ENCODE measurements at regions not wholly inside any gene's neighbourhood (a gene's known extent, or its start where the extent isn't known, plus 50 kb on each side); places are given as distances from the start of the nearest gene placed in this dataset.

DNA sequence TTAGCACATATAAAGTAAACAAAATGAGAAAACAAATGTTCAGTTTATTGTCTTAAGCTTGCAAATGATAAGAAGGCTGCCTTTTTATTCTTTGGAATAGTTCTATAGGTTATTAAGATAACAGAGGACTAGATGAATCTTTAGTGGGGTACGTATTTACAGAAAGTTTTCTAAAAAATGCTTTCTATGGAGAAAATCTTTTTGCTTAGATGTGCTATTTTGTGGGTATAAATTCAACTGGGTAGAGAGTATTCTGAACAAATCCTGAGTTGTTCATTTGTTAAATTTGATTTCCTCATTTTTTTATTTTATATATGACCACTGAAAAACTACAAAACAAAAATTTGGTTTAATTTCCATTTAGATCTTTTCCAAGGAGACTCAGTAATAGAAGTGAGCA, 566.9 kb downstream of the PLCL1 start:
- no peak for TF ChIP-seq POLR2A (IDR thresholded peaks at IDR 0.05)
- no peak for TF ChIP-seq CTCF (IDR thresholded peaks at IDR 0.05)
- H3K4me3 ChIP-seq, result no peak overlapping the region
- H3K4me1 ChIP-seq, result no peaks in the 10 kb centered on the region
- intact Hi-C loops (cut with DNase I), result no loop called here
- H3K27ac ChIP-seq, result no peak overlapping the region
- H3K9me3 ChIP-seq, result no peaks in the 10 kb centered on the region
- no peak for DNase-seq (ENCODE audit: extremely low spot score in 2 of 2)
- H3K27me3 ChIP-seq, result no peaks in the 10 kb centered on the region
- H3K36me3 ChIP-seq, result no peaks in the 10 kb centered on the region

DNA sequence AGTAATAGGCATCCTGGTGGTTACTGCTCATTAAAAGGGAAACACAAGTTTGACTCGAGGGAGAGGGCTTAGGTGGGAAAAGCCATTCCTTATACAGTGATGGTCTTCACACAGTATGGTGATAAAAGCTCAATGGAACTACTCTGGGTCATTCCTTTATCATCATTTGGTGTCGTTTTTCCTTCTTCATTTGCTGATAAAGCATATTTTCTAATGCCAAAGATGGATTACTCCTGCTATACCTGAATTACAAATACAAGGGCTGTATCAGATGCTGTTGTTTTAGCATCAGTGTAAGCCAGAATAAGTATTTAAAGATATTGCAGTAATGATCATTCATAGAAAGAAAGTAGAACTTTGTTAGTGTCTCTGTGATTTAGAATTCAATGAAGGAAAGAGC, 563.7 kb downstream of the PLCL1 start:
- intact Hi-C loops (cut with DNase I), result no loop called here
- H3K9me3 ChIP-seq, result no peaks in the 10 kb centered on the region
- H3K4me1 ChIP-seq, result no peaks in the 10 kb centered on the region
- H3K27me3 ChIP-seq, result no peaks in the 10 kb centered on the region
- TF ChIP-seq POLR2A (IDR thresholded peaks at IDR 0.05), result no peak
- TF ChIP-seq POLR2AphosphoS5 (IDR thresholded peaks at IDR 0.05; ENCODE audit: insufficient read depth in 1 of 2, low read depth in 1 of 2), result no peak
- no peak for TF ChIP-seq CTCF (IDR thresholded peaks at IDR 0.05)
- H3K27ac ChIP-seq, result no peak overlapping the region
- DNase-seq (ENCODE audit: extremely low spot score in 2 of 2), result no peak
- no peaks in the 10 kb centered on the region for H3K36me3 ChIP-seq
- no peak overlapping the region for H3K4me3 ChIP-seq

DNA sequence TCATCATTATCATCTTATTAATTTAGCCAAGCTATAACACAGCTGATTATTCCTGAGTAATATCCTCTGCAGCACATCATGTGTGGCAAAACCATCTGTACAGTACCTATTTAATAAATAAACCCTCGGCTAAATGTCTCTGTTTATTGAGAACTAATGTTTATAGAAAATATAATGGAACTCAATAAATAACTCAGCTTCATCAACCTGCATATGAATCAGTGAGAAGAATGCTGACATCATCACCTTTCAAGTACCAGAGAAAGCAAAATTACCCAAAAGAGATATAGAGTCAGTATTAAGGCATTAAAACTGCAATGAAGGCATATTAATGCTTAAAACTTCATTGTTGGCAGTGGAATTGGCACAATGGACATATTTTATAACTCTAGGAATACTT, 558.3 kb downstream of the PLCL1 start:
- DNase-seq (ENCODE audit: extremely low spot score in 2 of 2), result no peak
- Histone ChIP-seq H3K4me3 (no peak overlapping the region), H3K9me3 (no peaks in the 10 kb centered on the region), H3K36me3 (no peaks in the 10 kb centered on the region), H3K4me1 (no peaks in the 10 kb centered on the region), H3K27me3 (no peaks in the 10 kb centered on the region), H3K27ac (no peak overlapping the region)
- TF ChIP-seq POLR2A (IDR thresholded peaks at IDR 0.05), result no peak
- no peak for TF ChIP-seq CTCF (IDR thresholded peaks at IDR 0.05)
- no peak for TF ChIP-seq POLR2AphosphoS5 (IDR thresholded peaks at IDR 0.05; ENCODE audit: insufficient read depth in 1 of 2, low read depth in 1 of 2)
- intact Hi-C loops (cut with DNase I), result no loop called here

DNA sequence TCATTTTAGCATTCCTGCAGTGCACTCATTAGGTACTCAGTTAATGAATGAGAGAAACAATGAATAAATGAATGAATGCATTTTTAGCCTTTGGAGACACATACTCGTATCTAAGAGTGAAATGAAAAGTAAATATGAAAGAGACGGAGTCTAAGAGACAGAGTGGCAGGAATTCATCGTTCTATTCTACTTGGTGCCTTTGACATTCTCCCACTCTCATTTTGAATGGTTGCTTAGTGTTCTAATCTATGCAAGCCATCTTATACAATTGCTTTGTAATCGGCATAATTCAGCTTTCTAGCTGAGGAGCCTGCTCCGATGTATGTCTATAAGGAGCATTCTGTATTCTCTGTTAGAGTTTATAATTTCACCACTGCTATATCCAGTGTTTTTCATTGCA, 554.9 kb downstream of the PLCL1 start:
- Histone ChIP-seq H3K4me1 (no peaks in the 10 kb centered on the region), H3K4me3 (no peak overlapping the region), H3K27me3 (no peaks in the 10 kb centered on the region), H3K27ac (no peak overlapping the region), H3K9me3 (no peaks in the 10 kb centered on the region), H3K36me3 (no peaks in the 10 kb centered on the region)
- TF ChIP-seq CTCF (IDR thresholded peaks at IDR 0.05) (no peak), POLR2AphosphoS5 (IDR thresholded peaks at IDR 0.05; ENCODE audit: insufficient read depth in 1 of 2, low read depth in 1 of 2) (no peak), POLR2A (IDR thresholded peaks at IDR 0.05) (no peak)
- intact Hi-C loops (cut with DNase I), result no loop called here
- no peak for DNase-seq (ENCODE audit: extremely low spot score in 2 of 2)

DNA sequence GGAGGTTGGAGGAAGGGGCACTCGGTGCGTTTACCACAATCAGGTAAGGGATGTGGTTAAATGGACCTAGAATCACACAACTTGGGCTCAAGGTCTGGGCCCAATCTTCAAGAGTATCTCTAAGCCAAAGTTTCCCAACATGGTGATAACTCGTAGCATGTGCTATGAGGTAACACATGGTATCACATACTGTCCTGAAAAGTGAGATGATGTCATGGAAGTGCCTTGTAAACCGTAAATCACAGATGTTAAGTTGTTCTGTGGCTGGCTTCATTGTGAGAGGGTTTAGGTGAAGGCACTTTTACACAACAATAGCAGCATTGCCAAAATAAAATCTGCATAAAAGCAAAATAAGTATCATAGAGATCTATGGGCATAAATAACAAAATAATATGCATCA, 551.8 kb downstream of the PLCL1 start:
- H3K27me3 ChIP-seq, result no peaks in the 10 kb centered on the region
- H3K27ac ChIP-seq, result no peak overlapping the region
- no peaks in the 10 kb centered on the region for H3K36me3 ChIP-seq
- no peaks in the 10 kb centered on the region for H3K9me3 ChIP-seq
- no peak for TF ChIP-seq POLR2A (IDR thresholded peaks at IDR 0.05)
- no peak for TF ChIP-seq POLR2AphosphoS5 (IDR thresholded peaks at IDR 0.05; ENCODE audit: insufficient read depth in 1 of 2, low read depth in 1 of 2)
- no peak for TF ChIP-seq CTCF (IDR thresholded peaks at IDR 0.05)
- DNase-seq (ENCODE audit: extremely low spot score in 2 of 2), result no peak
- no peaks in the 10 kb centered on the region for H3K4me1 ChIP-seq
- intact Hi-C loops (cut with DNase I), result no loop called here
- no peak overlapping the region for H3K4me3 ChIP-seq
